K562 (cell line): ENCODE measurements at regions not wholly inside any gene's neighbourhood (a gene's known extent, or its start where the extent isn't known, plus 50 kb on each side); places are given as distances from the start of the nearest gene placed in this dataset.

Experiments
- POLR2A ChIP-seq: fragments of 450-650 bp; conservative IDR thresholded peaks from 2 replicates; pipeline ENCODE4 v1.6.1; 2016
- RAD21 ChIP-seq, 2 experiments: fragments of 250-450 bp in 1 of 2; fragments of 450-650 bp in 1 of 2; sonication (Bioruptor Pico) in 1 of 2; formaldehyde crosslinking in 1 of 2; IDR thresholded peaks in 1 of 2; conservative IDR thresholded peaks in 1 of 2; 2 replicates each; pipeline versions ENCODE4 v1.4.0 to v1.8.0; 2020 to 2022; ENCODE audit warnings: mild to moderate bottlenecking in 2 of 2, moderate library complexity in 1 of 2

- TF ChIP-seq POLR2A, result no peak
- TF ChIP-seq RAD21 (CRISPR knock-in tag; conservative IDR thresholded peaks at IDR 0.05 in 1 of 2, IDR thresholded peaks at IDR 0.05 in 1 of 2), result no peak
Observed at GRCh38 chr2:176457481-176457880, 188.2 kb downstream of the MTX2 start.
